CD4-positive, alpha-beta T cell treated with Interleukin-1 beta for 1 hour (primary cell): ENCODE measurements at regions not wholly inside any gene's neighbourhood (a gene's known extent, or its start where the extent isn't known, plus 50 kb on each side); places are given as distances from the start of the nearest gene placed in this dataset.

Experiments
- DNase-seq, 2 donors: peaks; one replicate each; pipeline ENCODE4 v3.0.0-alpha.2; 2020 to 2022

DNA sequence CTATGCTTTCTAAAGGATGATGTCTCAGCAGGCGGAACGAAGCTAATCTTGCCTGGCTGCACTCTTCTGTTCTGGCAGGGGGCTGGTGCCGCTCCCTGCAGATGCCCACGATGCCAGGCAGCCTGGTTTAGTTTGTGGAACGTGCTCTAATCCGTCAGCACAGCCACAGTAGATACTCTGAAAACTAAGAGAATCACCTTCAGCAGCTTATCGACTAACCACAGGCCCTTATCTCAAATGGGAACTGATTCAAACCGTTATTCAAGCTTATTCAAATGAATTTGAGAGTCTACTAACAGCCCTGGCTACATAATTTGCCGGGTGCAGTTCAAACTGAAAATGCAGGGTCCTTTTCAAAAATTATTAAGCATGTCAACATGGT is 246.6 kb upstream of the ANKRD55 start:
- DNase-seq, result peak in 1 of 2 donors; percentile 4

- DNase-seq, result no peak
Measured at GRCh38 chr5:56479126-56479525, 246.0 kb upstream of the ANKRD55 start.

- DNase-seq, result no peak
Measured at GRCh38 chr5:56478062-56478461, 244.9 kb upstream of the ANKRD55 start.

DNA sequence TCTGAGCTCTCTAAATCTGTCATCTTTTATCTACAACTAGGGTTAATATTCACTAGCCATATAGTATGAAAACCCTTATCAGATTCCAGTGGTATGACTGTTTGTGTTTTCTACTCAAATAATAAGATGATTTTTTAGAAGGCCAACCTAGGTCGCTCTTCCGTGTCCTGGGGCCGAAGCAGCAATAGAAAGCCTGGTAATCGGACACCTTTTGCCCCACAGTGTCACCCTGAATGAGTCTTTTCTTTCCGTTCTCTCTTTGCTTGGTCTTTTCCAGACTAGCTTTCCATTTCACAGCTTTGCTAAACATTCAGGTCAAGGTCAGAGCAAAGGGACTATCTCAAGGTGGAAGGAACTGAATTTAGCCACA is 243.3 kb upstream of the ANKRD55 start:
- DNase-seq, result no peak

DNA sequence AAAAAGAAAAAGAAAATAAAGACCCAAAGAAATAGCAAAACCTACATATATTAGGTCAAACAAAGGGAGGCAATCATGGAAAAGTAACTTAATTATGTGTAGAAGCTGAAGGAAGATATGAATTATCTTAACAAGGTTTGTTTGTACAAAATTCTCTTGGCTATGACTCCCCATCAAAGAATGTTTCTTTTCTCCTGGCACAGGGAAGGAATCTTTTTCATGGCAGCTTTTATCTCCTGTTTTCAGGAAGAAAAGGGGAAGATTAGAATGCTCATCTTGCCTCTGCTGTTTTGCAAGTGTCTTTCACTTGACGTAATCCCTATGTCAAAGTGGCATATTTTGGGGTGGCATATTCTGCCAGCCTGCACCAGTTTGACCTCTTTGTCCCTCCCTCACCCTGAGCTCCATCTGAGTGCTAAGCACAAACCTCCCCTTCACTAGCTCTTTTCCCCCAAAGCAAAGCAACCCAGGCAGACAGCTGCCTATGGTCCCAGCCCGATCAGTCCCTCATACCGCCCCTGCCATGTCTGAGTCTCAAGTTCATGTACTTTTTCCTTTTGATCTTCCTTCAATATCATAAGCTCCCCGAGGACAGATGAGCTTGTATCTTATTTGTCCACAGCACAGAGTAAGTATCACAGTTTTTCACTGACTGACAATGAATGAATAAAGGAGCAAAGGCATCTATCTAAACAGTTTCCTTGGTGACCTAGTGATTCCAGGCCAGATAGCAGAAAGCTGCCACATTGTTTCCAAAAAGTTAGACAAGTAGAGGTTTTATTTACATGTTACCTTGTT is 242.8 kb upstream of the ANKRD55 start:
- no peak for DNase-seq

DNA sequence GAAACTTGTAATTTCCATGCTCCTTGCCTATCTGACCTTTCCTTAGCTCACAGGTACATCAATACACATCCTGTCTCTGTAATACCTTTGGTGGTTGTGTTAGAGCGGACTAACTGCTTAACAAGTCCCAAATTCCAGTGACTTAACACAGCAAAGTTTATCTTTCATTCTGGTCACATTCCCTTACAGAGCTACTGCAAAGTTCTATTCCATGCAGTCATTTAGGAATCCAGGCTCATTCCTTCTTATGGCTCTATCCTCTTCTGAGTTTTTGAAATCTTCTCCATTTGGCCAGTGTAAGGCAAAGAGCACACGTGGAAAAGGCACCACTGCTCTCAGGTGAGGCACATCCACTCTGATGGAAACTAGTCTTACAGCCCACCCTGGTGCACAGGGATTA is 238.6 kb upstream of the ANKRD55 start:
- no peak for DNase-seq

- DNase-seq, result no peak
Measured at GRCh38 chr5:56470007-56470406, 236.9 kb upstream of the ANKRD55 start.

GRCh38 chr5:56468277-56468676 is 235.1 kb upstream of the ANKRD55 start:
- DNase-seq, result no peak

GRCh38 chr5:56467176-56467717 is 234.1 kb upstream of the ANKRD55 start:
- DNase-seq, result no peak

DNA sequence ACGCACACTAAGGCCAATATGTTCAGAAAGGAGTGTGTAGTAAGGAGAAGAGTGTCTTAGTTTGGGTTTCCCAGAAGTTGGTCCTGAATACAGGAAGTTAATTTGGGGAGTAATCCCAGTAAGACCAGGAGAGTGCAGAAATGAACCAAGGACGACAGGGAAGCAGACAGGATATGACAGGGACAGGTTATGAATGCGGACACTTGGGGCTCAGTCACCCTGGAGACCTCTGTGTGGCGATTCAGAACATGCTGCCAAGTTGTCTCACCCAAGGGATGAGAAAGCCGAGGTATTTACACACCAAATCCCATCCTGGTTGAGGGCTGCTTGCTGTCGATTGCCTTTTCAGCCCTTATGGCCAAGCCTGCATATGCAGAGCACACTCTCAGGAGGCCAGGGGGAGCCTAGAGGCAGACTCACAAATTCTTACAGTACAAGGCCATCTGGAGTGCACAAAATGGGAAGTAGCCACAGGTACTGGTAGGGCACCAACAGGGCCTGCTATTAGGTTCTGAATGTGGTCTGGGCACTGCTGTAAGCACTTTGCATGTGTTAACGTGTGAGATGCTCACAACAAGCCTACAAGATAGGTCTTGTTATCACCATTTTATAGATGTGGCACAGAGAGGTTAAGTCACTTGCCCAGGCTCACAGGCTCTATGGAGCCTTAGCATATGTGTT is 233.1 kb upstream of the ANKRD55 start:
- DNase-seq, result peak in 1 of 2 donors; percentile 6

DNA sequence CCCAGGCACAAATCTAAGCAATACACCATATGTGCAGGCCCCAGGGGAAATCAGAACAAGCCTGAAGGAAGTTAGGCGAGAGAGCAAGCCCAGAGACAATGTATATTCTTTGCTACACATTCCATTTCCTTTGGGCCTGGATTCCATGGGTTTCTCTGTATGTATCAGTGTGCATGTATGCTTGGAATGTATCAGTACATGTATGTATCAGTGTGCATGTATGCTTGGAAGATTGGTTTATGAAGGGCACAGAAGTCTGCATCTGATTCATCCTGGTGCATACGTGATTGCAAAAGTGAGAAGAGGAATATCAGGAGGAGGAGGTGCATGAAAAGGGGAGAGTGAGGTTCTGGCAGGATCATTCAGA is 232.6 kb upstream of the ANKRD55 start:
- DNase-seq, result no peak

GRCh38 chr5:56464935-56465768 is 232.0 kb upstream of the ANKRD55 start:
- peak in 1 of 2 donors; percentile 6 for DNase-seq

DNA sequence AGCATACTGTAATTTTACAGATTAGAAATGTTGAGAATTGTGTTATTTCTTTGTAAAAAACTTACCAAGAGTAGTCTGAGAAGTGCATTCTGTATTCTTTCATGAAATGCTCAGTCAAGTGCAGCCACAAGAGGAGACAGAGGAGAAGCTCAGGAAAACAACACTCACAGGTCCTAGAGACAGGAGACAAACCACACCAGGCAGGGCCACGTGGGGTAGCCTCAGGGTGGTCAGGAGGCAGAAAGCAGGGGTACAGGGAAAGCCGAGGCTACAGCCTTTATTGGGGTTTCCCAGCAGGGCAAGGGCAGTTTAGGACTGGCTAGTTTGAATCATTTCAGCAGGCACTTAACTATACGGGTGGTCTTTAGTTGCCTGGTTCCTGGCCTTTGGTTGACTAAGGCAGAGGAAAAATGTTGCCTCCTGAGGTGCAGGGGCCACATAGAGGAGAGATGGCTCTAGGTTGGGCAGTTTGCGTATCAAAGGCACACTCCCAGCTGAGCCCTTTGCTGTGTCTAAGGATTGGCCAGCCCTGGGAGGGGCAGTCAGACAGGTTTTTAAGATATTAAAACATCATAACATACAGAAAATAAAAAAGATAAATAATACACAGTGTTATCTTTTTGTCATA is 230.9 kb upstream of the ANKRD55 start:
- no peak for DNase-seq

- DNase-seq, result no peak
Measured at GRCh38 chr5:56461584-56461983, 228.5 kb upstream of the ANKRD55 start.

GRCh38 chr5:56460681-56461191 is 227.6 kb upstream of the ANKRD55 start:
- DNase-seq, result no peak

DNA sequence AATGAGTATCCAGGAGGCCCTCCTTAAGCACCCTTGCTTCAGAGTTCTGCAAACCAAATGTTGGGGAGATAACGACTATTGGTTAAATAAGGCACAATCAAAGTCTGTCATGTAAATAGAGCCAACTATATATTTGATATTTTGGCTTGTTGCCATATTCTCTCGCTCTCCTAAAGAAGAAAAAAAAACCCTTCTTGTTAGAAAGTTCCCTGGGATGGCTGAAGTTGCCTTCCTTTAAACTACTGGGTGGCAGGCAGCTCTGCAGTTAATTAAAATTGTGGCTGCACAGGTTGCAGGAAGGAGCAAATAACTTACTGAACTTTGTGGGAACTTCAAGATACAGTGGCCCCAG is 227.0 kb upstream of the ANKRD55 start:
- DNase-seq, result no peak

DNA sequence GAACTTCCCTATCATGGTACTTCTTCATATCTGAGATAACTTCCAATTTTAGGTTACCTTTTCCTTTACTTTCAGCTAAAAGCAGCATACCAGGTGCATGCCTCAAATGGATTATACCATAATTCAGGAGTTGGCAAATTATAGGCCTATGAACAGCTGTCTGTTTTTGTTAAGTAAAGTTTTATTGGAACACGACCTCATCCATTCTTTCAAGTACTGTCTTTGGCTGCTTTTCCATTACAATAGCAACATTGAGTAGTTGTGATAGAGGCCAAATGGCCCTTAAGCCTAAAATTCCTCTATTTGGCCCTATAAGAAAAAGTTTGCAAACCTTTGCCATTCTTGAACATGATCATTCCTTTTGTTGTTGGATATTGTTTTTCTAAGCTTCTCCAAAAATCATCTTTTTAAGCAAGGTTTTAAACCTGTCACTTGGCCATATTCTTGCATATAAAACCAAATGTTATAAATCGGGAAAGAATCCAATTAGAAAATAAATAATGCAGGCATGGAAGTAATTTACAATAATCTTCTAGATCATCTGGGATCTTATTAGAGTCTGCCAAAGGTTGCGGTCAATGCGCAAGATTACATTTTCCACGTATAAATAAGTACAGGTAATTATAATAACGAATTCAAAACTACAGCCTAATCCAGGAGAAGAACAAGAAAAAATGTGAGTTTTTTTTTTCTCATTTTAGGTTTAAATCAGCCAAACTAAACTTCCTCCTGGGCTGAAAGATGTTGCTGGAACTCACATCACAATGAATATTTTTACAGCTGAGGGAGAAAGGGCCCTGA is 226.5 kb upstream of the ANKRD55 start:
- no peak for DNase-seq

DNA sequence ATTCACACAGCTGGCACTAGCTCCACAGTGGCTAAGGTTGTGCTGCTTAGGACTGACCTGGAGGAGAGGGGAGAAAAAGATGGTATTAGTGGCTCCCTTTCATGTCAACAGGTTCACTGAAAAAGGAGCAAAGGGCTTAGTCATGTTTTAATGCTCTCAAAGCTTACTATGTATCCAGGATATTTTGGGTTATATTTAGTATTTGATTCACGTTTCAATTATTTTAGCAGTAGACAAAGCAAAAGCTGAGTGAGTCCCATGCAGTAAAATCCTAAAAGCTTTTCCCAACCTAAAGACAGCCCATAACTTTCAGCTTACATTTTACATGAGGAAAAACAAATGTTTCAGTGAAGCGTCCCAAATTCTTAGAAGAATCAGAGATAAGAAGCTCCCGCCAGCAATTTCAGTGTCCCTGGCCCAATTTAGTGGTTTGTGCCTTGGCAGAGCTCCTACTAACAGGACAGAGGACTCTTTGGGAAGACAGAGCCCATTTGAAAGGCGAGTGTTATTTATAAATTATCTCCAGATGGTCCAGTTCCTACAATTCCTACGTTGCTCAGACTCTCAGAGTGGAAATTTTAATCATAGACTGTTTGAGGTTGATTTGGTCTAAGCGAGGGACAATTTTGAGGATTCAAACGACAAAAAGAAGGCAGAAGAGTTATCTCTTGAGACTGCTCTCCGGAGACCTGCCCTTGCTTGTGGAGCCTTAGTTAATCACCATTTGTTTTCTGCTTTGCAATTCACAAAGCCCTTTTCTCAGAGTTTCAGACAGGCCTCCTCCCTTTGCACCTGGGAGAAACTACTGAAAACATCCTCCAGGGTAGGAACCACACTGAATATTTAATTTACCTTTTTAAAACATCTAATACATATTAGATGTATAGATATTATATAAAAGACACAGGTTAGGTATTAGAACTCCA is 225.0 kb upstream of the ANKRD55 start:
- DNase-seq, result no peak

DNA sequence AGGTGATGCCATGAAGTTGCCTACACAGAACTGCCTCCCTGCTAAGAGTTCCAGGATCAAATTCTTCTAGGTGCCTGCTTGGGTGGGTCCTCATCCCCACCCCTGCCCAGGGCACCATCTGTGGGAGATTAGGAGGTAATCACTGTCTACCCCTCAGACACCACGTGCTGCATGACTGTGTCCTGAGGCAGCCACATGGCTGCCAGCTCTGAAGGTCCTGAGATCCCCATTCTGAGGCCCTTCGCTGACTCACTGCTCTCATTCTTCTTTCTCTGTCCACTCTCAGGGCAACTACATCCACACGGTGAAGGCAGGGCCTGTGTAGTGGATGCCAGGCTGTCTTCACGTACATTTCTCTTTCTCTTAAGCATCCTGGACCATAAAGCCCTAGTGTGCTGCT is 222.9 kb upstream of the ANKRD55 start:
- no peak for DNase-seq

- no peak for DNase-seq
Measured at GRCh38 chr5:56455417-56455816, 222.3 kb upstream of the ANKRD55 start.
